GM19238 (cell line): ENCODE measurements at regions not wholly inside any gene's neighbourhood (a gene's known extent, or its start where the extent isn't known, plus 50 kb on each side); places are given as distances from the start of the nearest gene placed in this dataset.

Source experiments
- DNase-seq: peaks from one replicate; pipeline ENCODE4 v3.0.0; 2011; ENCODE audit warnings: low spot score; ENCODE audit not compliant: insufficient read length

- DNase-seq = no peak
These were observed 822.3 kb upstream of the TENM3 start for GRCh38 chr4:181420950-181421349.

DNA sequence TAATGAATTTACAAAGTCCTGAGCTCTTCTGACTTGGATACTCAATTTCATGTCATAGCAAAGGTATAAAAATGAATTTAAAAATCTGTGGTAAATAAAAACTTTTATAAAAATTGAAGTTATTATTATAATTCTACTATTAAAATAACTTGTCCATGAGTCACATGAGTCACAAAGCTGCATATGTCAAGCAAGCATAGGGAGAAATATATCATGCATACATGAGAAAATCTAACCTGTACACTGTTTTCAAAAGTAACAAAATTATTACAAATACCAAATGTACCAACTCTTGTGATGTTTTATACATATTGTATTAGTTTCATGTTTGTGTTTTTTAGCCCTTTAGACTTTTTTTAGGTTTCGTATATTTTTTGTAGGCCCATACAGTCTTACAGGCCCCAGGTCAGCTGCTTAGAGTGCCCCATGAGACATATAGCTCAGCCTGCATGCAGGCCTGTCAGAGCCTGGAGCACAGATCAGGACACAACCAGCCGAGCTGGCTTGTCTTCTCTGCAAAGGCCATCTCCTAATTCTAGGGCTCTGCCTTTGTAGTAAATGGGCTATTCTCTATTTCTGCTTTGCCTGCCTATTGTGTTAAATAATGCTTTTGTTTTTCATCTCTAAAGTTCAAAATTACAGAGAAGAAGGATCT lies 818.7 kb upstream of the TENM3 start:
- DNase-seq = no peak

GRCh38 chr4:181427076-181427475 lies 816.1 kb upstream of the TENM3 start:
- DNase-seq = no peak

DNA sequence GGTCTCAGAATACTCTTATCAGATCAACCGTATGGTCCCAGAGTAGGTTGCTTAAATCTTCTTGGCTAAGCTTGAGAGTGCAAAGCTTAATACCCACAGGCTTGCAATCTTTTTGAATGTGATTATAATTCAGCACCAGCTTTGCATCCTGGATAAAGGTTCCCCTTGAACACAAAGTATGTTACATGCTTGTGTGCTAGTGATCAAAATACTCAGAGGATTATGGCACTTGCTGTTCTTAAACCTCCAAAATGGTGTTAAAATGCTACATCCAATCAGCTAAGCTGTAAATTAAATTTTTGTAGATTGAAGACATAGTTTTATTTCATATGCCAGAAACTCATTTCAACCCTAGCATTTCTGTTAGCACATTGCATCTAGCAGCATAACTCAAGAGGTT lies 812.2 kb upstream of the TENM3 start:
- DNase-seq = no peak

- DNase-seq = no peak
These were observed 811.5 kb upstream of the TENM3 start for GRCh38 chr4:181431661-181432060.

DNA sequence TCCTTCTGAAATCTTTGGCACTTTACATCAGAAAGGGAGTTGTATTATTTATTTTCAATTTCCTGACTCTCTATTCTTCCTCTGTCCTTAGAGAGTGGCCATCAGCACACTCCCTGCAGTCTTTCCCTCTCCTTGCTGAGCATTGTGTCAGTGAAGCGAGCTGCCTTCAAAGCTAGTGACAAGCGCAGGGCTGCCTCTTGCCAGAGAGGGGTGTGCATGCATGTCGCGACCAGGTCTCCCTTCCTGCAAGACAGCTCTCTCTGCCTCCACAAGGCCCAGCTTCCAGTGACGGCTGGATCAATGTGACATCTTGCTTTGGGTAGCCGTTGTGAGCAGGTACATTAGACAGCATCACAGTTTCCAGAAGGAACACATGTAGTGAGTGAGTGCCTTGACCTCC lies 810.9 kb upstream of the TENM3 start:
- DNase-seq = no peak

GRCh38 chr4:181437895-181438294 lies 805.3 kb upstream of the TENM3 start:
- no peak for DNase-seq

- DNase-seq = no peak
These were observed 804.6 kb upstream of the TENM3 start for GRCh38 chr4:181438641-181439040.

- no peak for DNase-seq
These were observed 800.2 kb upstream of the TENM3 start for GRCh38 chr4:181443021-181443420.

- DNase-seq = no peak
These were observed 777.4 kb upstream of the TENM3 start for GRCh38 chr4:181465826-181466225.

GRCh38 chr4:181468451-181468850 lies 774.8 kb upstream of the TENM3 start:
- no peak for DNase-seq

- no peak for DNase-seq
These were observed 772.9 kb upstream of the TENM3 start for GRCh38 chr4:181470306-181470705.

- DNase-seq = no peak
These were observed 767.8 kb upstream of the TENM3 start for GRCh38 chr4:181475359-181475758.

- no peak for DNase-seq
These were observed 767.3 kb upstream of the TENM3 start for GRCh38 chr4:181475781-181476507.

DNA sequence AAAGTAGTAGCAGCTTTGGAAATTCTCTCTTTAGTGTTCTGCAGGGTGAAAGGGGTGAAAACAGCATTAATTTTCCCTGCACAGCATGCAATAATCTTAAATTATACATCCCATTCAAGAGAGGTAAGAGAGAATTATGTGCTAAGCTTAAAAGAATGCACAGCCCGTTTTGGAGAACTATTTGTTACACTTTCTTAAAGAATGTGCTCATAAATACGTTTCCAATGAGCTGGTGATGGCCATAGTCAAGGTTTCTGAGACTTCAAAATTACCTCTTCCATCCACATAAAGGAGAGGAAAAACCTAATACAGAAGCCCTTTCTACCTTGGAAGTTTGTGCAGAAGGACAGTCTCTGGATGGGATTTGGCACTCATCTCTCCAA lies 766.7 kb upstream of the TENM3 start:
- no peak for DNase-seq

DNA sequence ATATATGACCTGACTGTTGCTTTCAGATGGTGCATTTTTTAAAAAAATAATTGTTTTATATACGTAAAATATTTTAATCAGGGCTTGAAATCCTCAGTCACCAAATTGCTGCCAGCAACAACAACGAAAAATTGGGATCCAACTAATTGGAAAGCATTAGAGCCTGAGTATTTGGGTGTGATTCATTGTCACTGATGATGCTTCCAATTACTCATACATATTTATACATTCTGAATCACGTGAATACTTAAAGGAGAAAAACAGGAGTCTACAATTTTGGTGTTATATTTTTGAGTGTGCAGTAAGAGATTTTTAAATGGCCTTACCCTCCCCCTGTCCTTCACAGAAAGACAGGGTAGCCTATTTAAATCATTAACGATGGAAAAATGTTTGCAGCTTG lies 765.6 kb upstream of the TENM3 start:
- DNase-seq = no peak

DNA sequence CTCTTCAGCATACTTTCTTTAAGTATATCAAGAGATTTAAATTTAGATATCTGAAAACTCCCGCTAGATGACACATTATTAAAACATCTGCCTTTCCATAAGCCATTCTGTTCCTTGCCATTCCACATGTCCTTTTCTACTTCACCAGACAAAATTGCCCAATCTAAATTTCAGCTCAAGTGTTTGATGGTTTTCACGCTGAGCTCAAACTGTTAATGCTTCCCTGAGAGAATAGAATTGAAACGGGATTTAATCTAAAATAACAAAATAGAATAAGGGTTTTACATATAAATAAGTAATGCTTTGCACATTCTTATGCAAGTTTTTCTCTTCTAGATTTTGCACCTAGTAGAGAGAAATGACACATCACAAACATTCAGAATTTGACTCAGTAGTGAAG lies 764.5 kb upstream of the TENM3 start:
- DNase-seq = no peak

DNA sequence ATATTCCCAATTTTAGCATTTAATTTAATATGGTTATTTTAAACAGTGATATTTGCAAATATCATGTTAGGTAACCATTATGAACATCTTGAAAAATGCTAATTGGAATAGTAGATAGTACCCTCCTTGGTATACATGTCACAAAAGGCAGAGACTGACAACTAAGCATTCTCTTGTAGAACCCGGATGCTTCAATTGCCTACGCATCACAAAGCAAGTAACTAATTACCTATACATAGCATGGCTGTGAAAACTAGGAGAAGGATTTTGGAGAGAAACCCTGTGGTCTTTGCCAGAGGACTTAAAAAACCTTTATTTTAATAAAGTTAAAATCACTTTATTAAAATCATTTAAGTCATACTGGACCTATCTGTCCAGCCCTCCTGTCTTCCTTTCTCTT lies 764.1 kb upstream of the TENM3 start:
- no peak for DNase-seq

DNA sequence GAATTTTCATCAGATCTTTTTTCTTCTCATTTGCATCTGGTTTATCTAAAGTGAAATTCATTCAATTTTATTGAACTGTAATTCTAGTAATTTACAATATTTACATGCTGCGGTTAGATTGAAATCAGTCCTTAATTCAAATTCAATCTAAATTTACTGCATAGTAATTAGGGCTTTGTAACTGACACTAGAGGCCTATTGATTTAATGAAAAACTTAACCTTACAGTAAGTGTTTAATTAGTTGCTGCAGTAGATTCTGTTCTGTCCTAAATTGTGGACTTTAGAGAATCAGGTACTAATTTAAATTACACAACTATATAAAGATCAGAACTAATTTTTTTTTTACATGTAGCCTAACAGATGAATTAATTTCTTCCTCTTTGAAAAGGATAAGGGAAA lies 758.8 kb upstream of the TENM3 start:
- no peak for DNase-seq

- DNase-seq = no peak
These were observed 754.3 kb upstream of the TENM3 start for GRCh38 chr4:181488926-181489325.

DNA sequence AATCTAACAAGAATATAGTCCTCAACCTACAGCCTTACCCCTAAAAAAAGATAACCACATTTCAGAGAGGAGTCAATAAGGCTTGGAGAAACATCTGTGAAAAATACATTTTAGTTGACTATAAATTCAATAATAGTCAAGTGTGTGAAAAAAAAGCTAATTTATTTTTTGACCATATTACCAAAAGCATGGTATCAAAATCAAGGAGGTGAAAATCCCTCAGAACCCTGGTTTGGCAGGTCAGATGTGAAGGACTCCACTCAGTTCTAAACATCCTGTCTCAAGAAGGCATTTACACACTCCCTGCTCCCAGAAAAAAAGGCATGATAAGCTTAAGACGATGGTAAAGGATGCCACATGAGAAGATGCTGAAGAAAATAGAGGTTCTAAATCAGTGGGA lies 745.1 kb upstream of the TENM3 start:
- no peak for DNase-seq

DNA sequence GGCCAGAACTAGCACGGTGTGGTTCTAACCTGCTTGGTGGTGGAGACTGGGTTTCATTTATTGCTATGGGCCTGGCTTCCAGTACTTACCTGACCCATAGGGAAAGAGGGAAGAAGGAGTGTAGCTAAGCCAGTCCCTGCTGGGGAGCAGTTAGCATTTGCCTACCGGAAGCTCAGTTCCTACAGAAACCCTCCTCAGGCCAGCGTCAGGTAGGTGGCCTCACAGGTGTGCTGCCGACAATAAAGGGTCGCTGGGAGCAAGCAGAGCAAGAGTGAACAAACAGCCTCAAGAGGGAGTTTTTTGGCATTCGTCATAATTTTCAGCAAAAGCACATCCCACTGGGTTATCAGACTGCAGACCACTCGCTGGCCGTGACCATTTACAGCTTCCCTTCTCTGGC lies 740.6 kb upstream of the TENM3 start:
- DNase-seq = no peak

GRCh38 chr4:181503687-181504390 lies 739.4 kb upstream of the TENM3 start:
- no peak for DNase-seq
